PFSK-1 (cell line): ENCODE measurements at regions not wholly inside any gene's neighbourhood (a gene's known extent, or its start where the extent isn't known, plus 50 kb on each side); places are given as distances from the start of the nearest gene placed in this dataset.

ENCODE experiments used
- FOXP2 ChIP-seq: optimal IDR thresholded peaks from 2 replicates; pipeline ENCODE3; 2011; ENCODE audit warnings: borderline replicate concordance, control low read depth, inconsistent platforms; ENCODE audit not compliant: insufficient read depth; ENCODE audit errors: extremely low read length, extremely low read depth
- POLR2AphosphoS5 ChIP-seq: IDR thresholded peaks from 2 replicates; pipeline ENCODE4 v1.6.1; 2012; ENCODE audit warnings: low read depth, mild to moderate bottlenecking, control low read depth, low read length, moderate library complexity
- REST ChIP-seq, 2 experiments: IDR thresholded peaks; 2 replicates each; pipeline versions ENCODE4 v1.6.1 to v1.8.0; 2011 to 2012; ENCODE audit warnings: low read depth in 2 of 2, low read length in 2 of 2, control low read depth in 1 of 2, inconsistent platforms in 1 of 2, mild to moderate bottlenecking in 1 of 2, moderate library complexity in 1 of 2; ENCODE audit not compliant: insufficient read depth in 1 of 2
- SIN3A ChIP-seq: IDR thresholded peaks from 2 replicates; pipeline ENCODE4 v1.6.1; 2012; ENCODE audit warnings: mild to moderate bottlenecking, low read length, moderate library complexity, borderline replicate concordance; ENCODE audit not compliant: insufficient read depth
- TAF1 ChIP-seq: IDR thresholded peaks from 2 replicates; pipeline ENCODE4 v1.6.1; 2012; ENCODE audit warnings: low read length, control low read depth, borderline replicate concordance; ENCODE audit not compliant: insufficient read depth

DNA sequence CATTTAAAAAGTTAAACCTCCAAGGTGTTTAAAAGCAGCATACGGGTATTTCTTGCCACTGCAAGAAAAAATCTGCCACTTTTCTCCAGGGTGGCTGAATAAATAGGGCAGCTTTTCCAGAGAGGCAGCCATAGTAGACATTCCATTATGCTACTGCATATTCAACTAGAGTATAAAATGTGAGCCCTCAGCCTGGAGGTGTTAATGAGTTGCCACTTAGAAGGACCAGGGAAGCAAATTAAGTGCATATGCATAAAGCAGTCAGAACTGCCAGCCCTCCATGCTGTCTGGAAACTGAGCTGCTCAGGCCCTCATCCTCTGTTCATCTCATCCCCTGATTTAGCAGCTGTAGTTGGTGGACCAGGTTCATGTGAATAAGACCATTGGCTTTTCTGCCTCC lies 99.4 kb downstream of the DIRAS3 start:
- TF ChIP-seq TAF1: no peak
- no peak for TF ChIP-seq REST (IDR thresholded peaks at IDR 0.05; ENCODE audit: insufficient read depth in 1 of 2, low read depth in 2 of 2, low read length in 2 of 2)
- TF ChIP-seq POLR2AphosphoS5: no peak
- no peak for TF ChIP-seq SIN3A
- TF ChIP-seq FOXP2: no peak

DNA sequence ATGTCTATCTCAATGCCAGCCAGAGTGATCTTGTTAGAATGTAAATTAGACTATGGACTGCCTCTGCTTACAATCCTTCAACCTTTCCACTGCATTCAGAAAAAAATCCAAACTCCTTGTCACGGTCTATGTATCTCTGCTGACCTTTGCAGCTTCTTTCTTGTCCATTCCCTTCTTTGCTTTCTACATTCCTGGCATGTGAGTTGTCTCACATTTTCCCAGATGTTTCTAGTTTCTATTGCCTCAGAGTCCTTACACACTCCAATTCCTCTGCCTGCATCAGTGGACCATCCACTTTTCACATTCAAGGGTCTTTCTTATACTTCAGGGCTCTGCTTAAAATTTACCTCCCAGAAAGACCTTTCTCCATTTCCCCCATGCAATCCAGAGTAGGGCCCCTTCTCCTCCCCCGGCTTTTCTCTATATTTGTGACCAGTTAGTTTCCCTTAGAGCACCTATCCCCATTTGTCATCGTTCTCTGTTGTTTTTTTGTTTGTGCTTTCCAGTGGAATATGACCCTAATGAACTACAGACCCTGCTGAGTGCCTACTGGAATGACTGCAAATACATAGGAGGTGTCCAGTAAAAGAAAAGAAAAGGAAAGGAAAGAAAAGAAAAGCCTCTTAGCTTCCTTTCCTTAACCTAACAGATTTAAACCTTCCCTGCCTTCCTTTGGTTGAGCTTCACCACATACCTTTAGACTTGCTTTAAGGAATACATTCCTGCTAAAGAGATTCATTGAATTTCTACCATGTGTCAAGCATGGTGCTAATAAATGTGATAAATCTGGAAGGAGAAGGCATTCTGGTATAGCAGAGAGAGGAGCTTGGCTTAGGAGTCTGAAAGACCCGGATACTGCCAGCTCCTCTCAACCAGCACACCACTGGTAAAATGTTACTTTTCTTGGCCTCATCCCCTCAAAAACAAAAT lies 102.0 kb downstream of the DIRAS3 start:
- TF ChIP-seq SIN3A (no peak), FOXP2 (no peak), POLR2AphosphoS5 (no peak), REST (IDR thresholded peaks at IDR 0.05; ENCODE audit: insufficient read depth in 1 of 2, low read depth in 2 of 2, low read length in 2 of 2) (no peak), TAF1 (no peak)

DNA sequence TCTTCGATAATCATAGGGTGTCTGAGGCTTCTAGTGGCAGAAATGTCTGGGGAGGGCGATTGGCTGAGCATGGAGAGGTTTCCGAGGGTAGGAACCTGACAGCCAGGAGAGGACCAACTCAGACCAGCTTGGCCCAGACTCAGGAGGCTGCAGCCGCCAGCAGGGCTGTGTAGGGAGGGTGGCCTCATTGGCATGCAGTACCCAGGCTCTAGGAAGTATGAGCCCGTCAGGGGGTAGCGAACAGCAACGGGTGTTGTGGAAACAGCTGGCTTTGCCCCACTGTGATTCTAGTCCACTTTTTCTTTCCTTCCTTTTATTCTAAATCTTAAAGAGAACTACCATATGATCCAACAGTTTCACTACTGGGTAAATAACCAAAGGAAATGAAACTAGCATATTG lies 103.3 kb downstream of the DIRAS3 start:
- no peak for TF ChIP-seq FOXP2
- TF ChIP-seq SIN3A: no peak
- no peak for TF ChIP-seq TAF1
- TF ChIP-seq POLR2AphosphoS5: no peak
- no peak for TF ChIP-seq REST (IDR thresholded peaks at IDR 0.05; ENCODE audit: insufficient read depth in 1 of 2, low read depth in 2 of 2, low read length in 2 of 2)

DNA sequence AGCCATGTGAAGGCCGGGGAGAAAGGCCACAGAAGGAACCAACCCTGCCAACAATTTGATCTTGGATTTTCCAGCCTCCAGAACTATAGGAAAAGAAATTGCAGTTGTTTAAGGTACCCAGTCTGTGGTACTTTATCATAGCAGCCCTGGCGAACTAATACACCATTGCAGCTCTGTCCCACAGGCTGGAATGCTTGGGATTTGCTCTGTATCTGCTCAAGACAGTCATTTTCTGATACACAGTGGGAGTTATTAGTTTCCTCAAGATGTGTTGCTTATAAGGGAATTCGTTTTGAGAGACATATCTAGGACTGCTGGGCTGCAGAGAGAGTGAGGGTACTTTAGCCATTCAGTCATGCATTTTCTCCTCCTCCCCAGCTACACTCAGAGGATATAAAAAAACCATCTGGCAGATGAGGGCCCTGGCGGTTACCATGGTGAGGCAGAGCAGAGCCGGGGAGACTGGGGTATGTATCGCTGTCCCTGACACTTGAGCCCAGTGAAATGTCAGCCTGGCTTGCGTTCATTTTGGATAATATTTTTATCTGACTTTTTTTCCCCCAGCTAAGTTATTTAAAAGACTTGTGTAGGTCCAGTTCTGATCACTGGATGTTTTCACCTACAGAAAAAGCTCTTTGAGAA lies 104.6 kb downstream of the DIRAS3 start:
- TF ChIP-seq FOXP2 (no peak), TAF1 (no peak), SIN3A (no peak), POLR2AphosphoS5 (no peak), REST (IDR thresholded peaks at IDR 0.05; ENCODE audit: insufficient read depth in 1 of 2, low read depth in 2 of 2, low read length in 2 of 2) (no peak)

DNA sequence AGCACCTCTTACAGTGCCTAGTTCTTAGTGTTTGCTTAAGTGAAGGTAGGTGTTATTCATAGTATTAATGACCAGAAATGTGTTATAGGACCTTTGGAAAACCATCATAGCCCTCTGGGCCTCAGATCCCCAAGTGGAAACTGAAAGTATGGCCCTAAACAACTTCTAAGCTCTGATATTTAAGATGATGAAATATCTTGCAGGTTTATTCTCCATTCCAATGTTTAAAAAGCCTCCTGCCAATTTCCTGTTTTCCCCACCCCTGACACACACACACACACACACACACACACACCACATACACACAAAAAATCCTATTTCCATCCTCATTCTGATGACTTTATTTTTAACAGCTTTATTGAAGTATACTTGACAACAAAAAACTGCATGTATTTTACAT lies 108.2 kb downstream of the DIRAS3 start:
- TF ChIP-seq POLR2AphosphoS5: no peak
- TF ChIP-seq REST (IDR thresholded peaks at IDR 0.05; ENCODE audit: insufficient read depth in 1 of 2, low read depth in 2 of 2, low read length in 2 of 2): no peak
- no peak for TF ChIP-seq TAF1
- no peak for TF ChIP-seq FOXP2
- no peak for TF ChIP-seq SIN3A
